GM18909 (cell line): ENCODE measurements at regions not wholly inside any gene's neighbourhood (a gene's known extent, or its start where the extent isn't known, plus 50 kb on each side); places are given as distances from the start of the nearest gene placed in this dataset.

ENCODE experiments used
- ATAC-seq: cut with Tn5 transposase; IDR thresholded peaks from one replicate; pipeline ENCODE4 v1.9.1; 2021; ENCODE audit warnings: mild to moderate bottlenecking; ENCODE audit not compliant: unreplicated experiment, poor library complexity

DNA sequence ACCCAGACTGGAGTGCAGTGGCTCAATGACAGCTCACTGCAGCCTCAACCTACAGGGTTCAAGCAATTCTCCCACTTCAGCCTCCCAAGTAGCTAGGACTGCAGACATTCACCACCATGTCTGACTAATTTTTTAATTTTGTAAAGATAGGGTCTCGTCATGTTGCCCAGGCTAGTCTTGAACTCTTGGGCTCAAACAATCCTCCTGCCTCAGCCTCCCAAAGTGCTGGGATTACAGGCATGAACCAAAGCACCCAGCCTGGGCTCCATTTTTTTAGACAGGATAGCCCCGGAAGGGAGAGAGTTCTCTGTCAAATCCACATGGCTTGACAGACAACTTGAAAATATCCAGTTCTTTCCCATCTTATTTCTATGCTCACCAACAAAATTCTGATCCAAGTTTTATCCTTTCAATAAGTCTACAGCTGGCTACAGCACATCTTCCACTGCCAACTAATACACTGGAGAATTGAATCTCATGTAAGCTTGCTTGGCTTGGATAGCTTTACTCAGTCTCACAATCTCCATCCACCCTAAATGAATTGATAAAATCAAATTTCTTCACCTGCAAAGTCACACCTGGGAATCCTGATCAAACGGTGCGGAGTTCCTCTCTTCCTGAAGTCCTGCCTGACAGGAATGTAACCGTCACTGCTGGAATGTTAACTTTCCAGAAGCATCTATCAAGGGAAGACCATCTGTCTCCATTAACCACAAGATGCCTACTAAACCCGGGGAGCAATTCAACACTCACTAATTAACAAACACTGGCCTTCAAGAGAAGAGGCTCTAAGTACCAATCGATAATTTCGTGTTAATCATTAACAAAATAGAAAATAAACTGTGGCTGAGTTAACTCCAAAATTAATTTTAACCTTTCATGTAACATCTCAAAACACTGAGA lies 239.7 kb upstream of the MKLN1 start:
- no peak for ATAC-seq

- no peak for ATAC-seq
Observed at GRCh38 chr7:131090188-131090587, 237.5 kb upstream of the MKLN1 start.

DNA sequence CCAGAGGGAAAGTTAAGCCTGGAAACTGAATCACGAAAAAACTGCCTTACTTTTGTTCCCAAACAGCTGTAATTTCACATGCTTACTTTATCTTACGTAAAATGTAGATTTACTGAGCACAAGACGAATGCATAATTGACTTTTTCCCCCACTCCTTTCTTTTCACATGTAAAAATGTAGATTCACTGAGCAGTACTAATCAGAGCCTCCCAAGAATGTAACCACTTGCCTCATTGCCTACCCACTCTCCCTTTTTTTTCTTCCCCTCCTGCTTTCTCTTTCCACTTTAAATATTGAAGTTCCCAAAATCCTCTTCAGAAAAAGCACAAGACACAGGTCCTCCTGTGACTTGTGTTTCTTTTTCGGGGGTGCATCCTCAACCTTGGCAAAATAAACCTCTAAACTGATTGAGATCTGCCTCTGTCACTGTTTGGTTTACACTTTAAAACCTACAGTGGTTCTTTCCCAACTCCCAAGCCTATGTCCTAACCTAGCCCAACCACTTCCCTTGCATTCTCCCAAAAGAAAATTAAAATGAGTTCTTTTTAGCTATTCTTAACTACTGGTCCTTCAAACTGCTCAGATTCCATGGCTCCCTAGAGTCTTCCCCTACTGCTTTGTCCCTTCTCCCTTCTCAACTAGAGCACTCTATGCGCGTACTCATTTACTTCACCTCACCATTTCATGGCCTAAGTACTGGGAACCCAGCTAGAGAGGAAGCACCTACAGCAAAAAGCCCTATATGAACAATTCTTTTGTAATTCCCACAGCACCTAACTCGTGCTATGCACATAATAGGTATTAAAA lies 236.6 kb upstream of the MKLN1 start:
- no peak for ATAC-seq

GRCh38 chr7:131094685-131095084 lies 233.0 kb upstream of the MKLN1 start:
- no peak for ATAC-seq

DNA sequence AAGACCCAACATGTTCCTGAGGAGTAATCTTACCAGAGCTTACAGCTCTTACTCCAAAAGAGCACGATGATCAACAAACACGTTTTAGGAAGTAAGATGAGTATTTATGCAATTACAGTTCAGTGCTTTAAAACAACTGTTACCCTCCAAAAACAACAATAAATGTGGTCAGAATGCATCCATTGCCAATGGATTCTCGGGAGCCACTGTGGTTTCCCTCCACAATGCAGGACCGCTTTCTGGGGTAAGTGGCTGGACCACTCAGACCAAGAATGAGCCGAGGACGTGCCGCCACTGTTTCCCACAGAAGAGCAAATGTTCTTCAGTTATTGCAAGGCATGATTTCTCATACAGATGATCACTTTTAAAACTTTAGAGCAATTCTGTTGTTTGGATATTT lies 232.3 kb upstream of the MKLN1 start:
- no peak for ATAC-seq

DNA sequence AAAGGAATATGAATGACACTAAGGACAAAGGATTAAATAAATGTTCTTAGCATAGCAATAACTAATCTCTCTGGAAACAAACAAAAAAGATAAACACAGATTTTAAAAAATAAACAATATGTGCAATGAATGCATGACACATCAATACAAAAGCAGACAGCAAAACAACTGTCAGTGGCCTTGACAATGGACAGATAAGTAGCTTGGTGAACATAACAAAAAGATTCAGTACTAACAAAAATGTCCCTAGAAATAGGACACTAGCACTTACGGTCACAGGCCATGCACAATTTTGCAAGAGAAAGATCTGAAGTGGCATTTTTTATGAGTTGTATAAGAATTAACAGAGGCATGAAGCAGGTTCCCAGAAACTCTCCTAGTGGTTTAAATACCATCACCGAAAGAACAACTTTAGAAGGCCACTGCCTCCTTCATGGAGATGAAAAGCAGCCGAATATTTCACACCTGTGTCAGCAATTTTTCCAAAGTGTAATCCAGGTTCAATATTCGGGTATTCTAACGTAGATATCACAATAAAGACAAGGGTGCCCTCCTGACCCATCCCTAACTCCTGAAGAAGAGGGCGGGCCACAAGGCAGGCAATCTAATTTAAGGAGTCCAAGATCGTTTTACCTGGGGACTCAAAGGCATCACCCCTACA lies 231.3 kb upstream of the MKLN1 start:
- ATAC-seq: no peak

DNA sequence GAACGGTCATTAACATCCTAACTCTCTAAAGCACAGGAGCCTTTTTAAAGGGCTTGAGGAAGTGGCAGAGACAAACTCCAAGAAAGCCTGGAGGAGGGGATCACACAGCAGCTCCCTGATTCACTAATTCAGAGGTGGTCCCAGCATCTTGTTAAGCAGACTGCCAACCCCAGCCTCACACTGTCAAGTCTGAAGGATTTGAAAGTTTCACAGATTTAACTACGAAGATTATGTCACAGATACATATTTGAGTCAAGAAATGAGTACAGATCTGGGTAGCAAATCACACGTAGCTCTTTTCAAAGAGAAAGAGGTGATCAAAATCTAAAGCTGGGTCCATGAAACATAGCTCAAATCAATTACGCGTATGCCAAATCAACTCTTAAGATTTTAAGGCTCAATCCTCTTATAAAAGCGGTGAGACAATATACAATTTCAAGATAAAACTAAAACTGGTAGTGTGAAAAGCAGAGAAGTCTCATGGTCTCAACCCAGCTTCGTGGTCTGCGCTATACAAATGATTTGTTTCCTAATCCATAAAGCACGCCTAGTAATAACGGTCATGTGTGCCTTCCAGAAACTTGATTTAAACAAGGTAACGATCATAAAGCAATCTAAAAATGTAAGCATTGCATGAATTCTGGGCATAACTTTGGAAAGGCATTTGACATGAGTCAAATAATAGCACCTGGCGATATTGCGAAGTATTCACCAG lies 229.9 kb upstream of the MKLN1 start:
- ATAC-seq: no peak

- no peak for ATAC-seq
Observed at GRCh38 chr7:131098527-131098926, 229.1 kb upstream of the MKLN1 start.

DNA sequence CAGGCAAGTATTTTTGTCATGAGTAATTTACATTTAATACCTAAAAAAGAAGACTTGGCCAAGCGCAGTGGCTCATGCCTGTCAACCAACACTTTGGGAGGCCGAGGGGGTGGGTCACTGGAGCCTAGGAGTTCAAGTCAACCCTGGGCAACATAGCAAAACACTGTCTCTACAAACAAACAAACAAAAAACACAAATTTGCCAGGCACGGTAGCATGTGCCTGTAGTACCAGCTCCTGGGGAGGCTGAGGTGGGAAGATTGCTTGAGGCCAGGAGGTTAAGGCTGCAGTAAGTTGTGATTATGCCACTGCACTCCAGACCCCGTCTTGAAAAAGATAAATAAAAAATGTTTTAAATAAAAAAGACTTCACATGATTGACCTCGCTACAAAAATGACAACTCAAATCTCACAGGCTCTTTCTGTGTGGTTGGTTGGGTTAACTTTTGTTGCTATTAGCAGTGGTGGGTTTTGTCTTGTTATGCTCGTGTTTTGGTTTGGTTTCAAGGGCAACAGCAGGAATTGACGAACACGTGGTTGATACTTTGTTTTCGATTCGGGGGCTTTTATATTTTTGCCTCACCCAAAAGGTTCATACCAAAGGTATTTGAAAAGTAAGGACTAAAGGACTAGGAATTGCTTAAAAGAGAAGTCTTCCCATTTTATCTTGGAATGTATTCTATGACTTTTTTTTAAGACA lies 227.2 kb upstream of the MKLN1 start:
- no peak for ATAC-seq

DNA sequence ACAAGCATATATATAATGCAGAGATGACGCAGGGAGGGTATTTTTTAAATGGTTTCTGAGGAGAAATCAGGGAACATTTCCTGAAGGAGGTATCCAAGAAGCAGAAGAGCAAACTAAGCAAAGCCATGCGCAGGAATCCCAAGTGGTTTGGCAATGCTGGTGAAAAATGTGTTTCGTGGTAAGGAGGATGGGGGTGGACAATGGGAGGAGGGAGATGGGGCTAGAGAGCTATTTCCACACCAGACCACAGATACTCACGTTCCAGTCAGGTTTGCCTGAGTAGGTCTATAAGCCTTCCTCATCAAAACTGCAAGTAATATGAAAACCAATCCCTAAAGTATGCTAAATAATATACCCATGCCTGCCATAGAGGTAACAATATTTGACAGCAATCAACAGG lies 223.7 kb upstream of the MKLN1 start:
- ATAC-seq: no peak

DNA sequence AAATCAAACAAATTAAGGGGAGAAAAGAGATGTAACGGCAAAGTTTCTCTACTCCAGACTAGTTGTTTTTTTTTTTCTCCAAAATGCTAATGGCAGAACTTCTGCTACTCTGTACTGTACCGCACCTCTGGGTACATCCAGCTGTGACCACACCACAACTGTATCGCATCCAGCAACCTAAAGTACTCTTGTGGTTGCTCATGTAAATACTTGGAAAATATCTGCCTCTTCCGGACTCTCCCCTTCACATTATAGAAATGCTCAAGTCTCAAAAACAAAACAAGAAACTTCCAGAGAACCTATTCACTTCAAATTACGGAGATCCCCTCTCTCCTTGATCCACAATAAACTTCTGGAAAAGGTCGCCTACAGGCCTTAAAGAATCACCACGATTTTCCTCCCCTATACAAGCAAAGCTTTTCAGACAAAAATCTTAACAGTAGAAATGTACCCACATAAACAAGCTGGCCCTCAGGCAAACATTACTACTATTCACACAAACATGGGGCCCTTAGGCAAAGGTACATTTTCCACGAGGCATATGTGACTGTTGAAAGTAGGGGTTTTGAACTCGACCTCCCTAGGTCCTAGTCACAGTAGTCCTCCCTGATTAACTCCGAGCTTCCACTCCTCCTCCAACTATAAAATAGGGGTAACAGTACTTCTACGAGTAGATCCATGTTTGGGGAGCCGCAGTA lies 222.9 kb upstream of the MKLN1 start:
- ATAC-seq: no peak

- no peak for ATAC-seq
Observed at GRCh38 chr7:131105294-131105798, 222.3 kb upstream of the MKLN1 start.

- ATAC-seq: peak; percentile 47
Observed at GRCh38 chr7:131105799-131106680, 221.6 kb upstream of the MKLN1 start.

GRCh38 chr7:131106681-131107336 lies 220.9 kb upstream of the MKLN1 start:
- ATAC-seq: no peak

DNA sequence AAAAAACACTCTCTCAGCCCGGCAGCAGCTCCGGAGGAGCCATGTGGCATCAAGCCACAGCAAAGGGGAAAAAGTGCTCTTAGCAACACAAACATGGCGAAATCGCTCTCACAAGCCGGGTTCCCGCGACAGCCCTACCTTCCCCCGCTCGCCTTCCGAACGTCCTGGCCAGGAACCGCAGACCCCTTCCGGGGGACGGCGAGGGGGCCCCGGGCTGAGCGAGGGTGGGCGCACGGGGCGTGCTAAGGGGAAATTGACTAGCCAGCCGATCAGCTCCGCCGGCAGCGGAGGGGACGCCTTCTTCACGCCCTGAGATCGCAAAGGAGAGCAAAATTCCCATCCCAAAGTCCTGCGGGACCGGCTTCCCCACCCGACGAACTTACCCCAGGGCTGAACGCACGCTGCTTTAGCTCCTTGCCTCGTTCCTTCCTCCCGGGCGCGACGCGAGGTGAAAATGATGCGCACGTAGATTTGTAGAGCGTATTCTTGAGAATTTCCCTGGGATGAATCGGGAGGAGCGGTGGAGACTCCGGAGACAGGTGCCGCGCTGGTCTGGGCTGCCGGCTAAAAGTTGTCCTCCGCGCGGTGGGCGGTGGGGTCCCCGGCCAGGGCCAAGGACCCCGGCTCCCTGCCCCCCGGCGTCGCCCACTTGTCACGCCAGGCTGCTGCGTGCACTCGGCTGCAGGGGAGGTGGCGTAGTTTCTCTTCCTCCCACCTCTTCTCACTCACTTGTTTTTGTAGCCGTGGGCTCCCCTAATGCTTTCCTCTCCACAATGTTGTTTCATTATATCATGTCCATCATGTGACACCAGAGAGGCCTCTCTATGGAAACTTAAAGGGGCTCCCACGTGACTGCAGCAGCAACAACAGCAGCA lies 220.1 kb upstream of the MKLN1 start:
- peak; percentile 50 for ATAC-seq

DNA sequence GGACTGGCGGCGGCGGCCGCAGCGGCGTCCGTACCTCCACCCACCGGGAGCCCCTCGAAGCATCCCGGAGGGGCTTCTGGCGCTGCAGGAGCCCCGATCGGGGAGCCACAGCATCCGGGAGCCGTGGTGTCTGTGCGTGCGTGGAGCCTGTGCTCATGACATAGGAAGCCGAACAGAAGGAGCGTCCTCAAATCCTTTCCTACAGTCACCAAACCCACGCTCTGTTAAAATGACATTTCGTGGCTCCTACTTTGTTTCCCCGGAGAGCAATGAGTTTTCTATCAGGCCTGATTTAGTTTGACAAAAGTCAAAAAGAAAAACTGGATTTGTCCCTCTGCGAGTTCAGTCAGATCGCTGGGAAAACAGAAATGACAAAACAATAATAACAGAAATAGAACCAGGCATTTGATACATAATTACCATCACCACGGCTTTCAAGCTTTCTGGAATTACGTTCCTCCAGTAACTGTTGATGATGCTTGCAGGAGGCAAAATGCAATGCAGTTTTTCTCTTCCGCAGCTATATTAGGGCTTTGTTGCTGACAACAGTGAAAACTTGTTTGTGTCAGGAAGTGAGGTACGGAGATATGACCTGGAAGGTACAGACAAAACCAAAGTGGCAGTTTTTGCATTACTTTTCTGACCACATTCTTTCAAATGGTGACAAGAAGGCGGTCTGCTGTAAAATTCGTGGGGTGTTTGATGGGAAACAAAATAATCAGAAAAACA lies 219.3 kb upstream of the MKLN1 start:
- ATAC-seq: no peak
